ENCODE measurements at regions not wholly inside any gene's neighbourhood (a gene's known extent, or its start where the extent isn't known, plus 50 kb on each side); places are given as distances from the start of the nearest gene placed in this dataset.

GRCh38 chr7:47711776-47712175, 129.9 kb upstream of the TNS3 start:
- Histone ChIP-seq H3K27me3 (no peaks in the 10 kb centered on the region), H3K4me1 (ENCODE audit: low read depth) (no peaks in the 10 kb centered on the region), H3K9me3 (ENCODE audit: low read depth) (no peaks in the 10 kb centered on the region), H3K36me3 (no peaks in the 10 kb centered on the region), H3K27ac (no peak overlapping the region), H3K4me3 (no peak overlapping the region)
- DNase-seq (ENCODE audit: low read depth in 1 of 2, low spot score in 1 of 2): no peak
- no peak for TF ChIP-seq CTCF (IDR thresholded peaks at IDR 0.05; ENCODE audit: low read depth, low read length)

GRCh38 chr7:47710201-47710935, 128.5 kb upstream of the TNS3 start:
- Histone ChIP-seq H3K27me3 (no peaks in the 10 kb centered on the region), H3K27ac (no peak overlapping the region), H3K4me1 (ENCODE audit: low read depth) (no peaks in the 10 kb centered on the region), H3K9me3 (ENCODE audit: low read depth) (no peaks in the 10 kb centered on the region), H3K4me3 (no peak overlapping the region), H3K36me3 (no peaks in the 10 kb centered on the region)
- peak; percentile 46 to 81 for DNase-seq (ENCODE audit: low read depth in 1 of 2, low spot score in 1 of 2)
- TF ChIP-seq CTCF (IDR thresholded peaks at IDR 0.05; ENCODE audit: low read depth, low read length): no peak

- H3K27ac ChIP-seq: no peak overlapping the region
- no peak for TF ChIP-seq CTCF (IDR thresholded peaks at IDR 0.05; ENCODE audit: low read depth, low read length)
- DNase-seq (ENCODE audit: low read depth in 1 of 2, low spot score in 1 of 2): no peak
- H3K27me3 ChIP-seq: no peaks in the 10 kb centered on the region
- no peaks in the 10 kb centered on the region for H3K9me3 ChIP-seq (ENCODE audit: low read depth)
- no peaks in the 10 kb centered on the region for H3K36me3 ChIP-seq
- H3K4me1 ChIP-seq (ENCODE audit: low read depth): no peaks in the 10 kb centered on the region
- no peak overlapping the region for H3K4me3 ChIP-seq
Observed at GRCh38 chr7:47709451-47709850, 127.5 kb upstream of the TNS3 start.

- H3K4me1 ChIP-seq (ENCODE audit: low read depth): no peaks in the 10 kb centered on the region
- TF ChIP-seq CTCF (IDR thresholded peaks at IDR 0.05; ENCODE audit: low read depth, low read length): no peak
- no peak overlapping the region for H3K4me3 ChIP-seq
- no peaks in the 10 kb centered on the region for H3K36me3 ChIP-seq
- H3K27me3 ChIP-seq: no peaks in the 10 kb centered on the region
- no peak overlapping the region for H3K27ac ChIP-seq
- no peaks in the 10 kb centered on the region for H3K9me3 ChIP-seq (ENCODE audit: low read depth)
- no peak for DNase-seq (ENCODE audit: low read depth in 1 of 2, low spot score in 1 of 2)
Observed at GRCh38 chr7:47709051-47709450, 127.1 kb upstream of the TNS3 start.

GRCh38 chr7:47707583-47707982, 125.7 kb upstream of the TNS3 start:
- no peak for DNase-seq (ENCODE audit: low read depth in 1 of 2, low spot score in 1 of 2)

More at GRCh38 chr7:47707583-47707982, 125.7 kb upstream of the TNS3 start:
- H3K36me3 ChIP-seq: no peaks in the 10 kb centered on the region
- no peaks in the 10 kb centered on the region for H3K9me3 ChIP-seq (ENCODE audit: low read depth)
- no peak for TF ChIP-seq CTCF (IDR thresholded peaks at IDR 0.05; ENCODE audit: low read depth, low read length)
- H3K4me1 ChIP-seq (ENCODE audit: low read depth): no peaks in the 10 kb centered on the region
- no peak overlapping the region for H3K4me3 ChIP-seq
- H3K27me3 ChIP-seq: no peaks in the 10 kb centered on the region
- no peak overlapping the region for H3K27ac ChIP-seq
